Mammary epithelial cell (primary cell): ENCODE measurements at regions not wholly inside any gene's neighbourhood (a gene's known extent, or its start where the extent isn't known, plus 50 kb on each side); places are given as distances from the start of the nearest gene placed in this dataset.

Experiments
- CTCF ChIP-seq, 2 donors: IDR thresholded peaks in 1 of 2; conservative IDR thresholded peaks in 1 of 2; 2 replicates each; pipeline ENCODE4 v1.5.1; 2011 to 2012; ENCODE audit warnings: inconsistent platforms in 2 of 2, low read length in 2 of 2, mild to moderate bottlenecking in 2 of 2, control low read depth in 1 of 2, low read depth in 1 of 2; ENCODE audit not compliant: insufficient read depth in 1 of 2; ENCODE audit errors: extremely low read depth in 1 of 2
- EZH2 ChIP-seq: IDR thresholded peaks from 2 replicates; pipeline ENCODE4 v1.6.1; 2012; ENCODE audit warnings: low read length, inconsistent platforms, borderline replicate concordance

- no peak for TF ChIP-seq CTCF (conservative IDR thresholded peaks at IDR 0.05 in 1 of 2, IDR thresholded peaks at IDR 0.05 in 1 of 2; ENCODE audit: extremely low read depth in 1 of 2, insufficient read depth in 1 of 2, low read depth in 1 of 2, low read length in 2 of 2)
- no peak for TF ChIP-seq EZH2
Measured at GRCh38 chr2:122145856-122146255, 390.4 kb downstream of the TSN start.
